ENCODE measurements at regions not wholly inside any gene's neighbourhood (a gene's known extent, or its start where the extent isn't known, plus 50 kb on each side); places are given as distances from the start of the nearest gene placed in this dataset.

DNA sequence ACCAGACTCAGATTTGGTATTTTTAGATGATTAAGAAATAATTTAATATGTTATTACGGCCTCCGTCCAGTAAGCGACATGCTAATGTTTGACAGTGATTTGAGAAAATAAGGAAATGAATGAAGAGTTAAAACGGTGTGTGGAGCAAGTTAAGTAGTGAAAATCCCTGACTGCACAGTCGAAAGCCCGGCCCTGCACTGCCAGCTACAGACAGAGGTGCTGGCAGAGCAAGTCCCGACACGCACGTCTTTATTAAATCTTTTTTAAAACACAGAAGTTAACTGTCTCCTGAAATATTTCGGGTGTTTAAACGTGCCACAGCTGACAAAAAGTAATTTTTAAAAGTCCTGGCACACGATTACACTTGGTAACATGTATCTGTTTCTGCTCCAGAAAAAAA lies 293.4 kb upstream of the RNF32 start:
- Histone ChIP-seq H3K36me3 (ENCODE audit: low read depth) (no peaks in the 10 kb centered on the region), H3K27me3 (ENCODE audit: insufficient read depth, poor library complexity, severe bottlenecking) (no peaks in the 10 kb centered on the region), H3K4me3 (ENCODE audit: severe bottlenecking) (no peak overlapping the region), H3K4me1 (ENCODE audit: insufficient read depth, poor library complexity, severe bottlenecking) (no peaks in the 10 kb centered on the region), H3K27ac (ENCODE audit: poor library complexity, severe bottlenecking) (no peak overlapping the region), H3K9me3 (ENCODE audit: severe bottlenecking) (no peaks in the 10 kb centered on the region)
- TF ChIP-seq CTCF (IDR thresholded peaks at IDR 0.05; ENCODE audit: poor library complexity, severe bottlenecking) = no peak
- ATAC-seq (ENCODE audit: low read depth) (no peak; the same call in 2 of the 3 replicates), DNase-seq (ENCODE audit: low spot score) (no peak)

DNA sequence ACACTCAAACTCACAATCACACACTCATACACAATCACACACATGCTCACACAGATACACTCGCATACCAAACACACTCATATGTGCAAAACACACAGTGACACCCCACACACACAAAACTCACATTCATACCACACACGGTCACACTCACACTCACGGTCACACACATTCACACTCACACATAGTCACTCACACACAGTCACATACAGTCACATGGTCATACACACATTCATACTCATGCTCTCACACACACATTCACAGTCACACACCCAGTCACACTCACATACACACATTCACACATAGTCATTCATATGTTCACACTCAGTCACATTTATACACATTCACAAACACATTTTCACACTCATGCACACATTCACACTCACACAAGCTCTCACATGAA lies 296.0 kb upstream of the RNF32 start:
- TF ChIP-seq CTCF (IDR thresholded peaks at IDR 0.05; ENCODE audit: poor library complexity, severe bottlenecking) = no peak
- no peak overlapping the region for H3K4me3 ChIP-seq (ENCODE audit: severe bottlenecking)
- H3K27ac ChIP-seq (ENCODE audit: poor library complexity, severe bottlenecking) = no peak overlapping the region
- DNase-seq (ENCODE audit: low spot score) = no peak
- H3K36me3 ChIP-seq (ENCODE audit: low read depth) = no peaks in the 10 kb centered on the region
- no peak for ATAC-seq (ENCODE audit: low read depth)
- H3K4me1 ChIP-seq (ENCODE audit: insufficient read depth, poor library complexity, severe bottlenecking) = no peaks in the 10 kb centered on the region
- H3K27me3 ChIP-seq (ENCODE audit: insufficient read depth, poor library complexity, severe bottlenecking) = no peaks in the 10 kb centered on the region
- H3K9me3 ChIP-seq (ENCODE audit: severe bottlenecking) = no peaks in the 10 kb centered on the region

- Histone ChIP-seq H3K27ac (ENCODE audit: poor library complexity, severe bottlenecking) (no peak overlapping the region), H3K4me3 (ENCODE audit: severe bottlenecking) (no peak overlapping the region), H3K4me1 (ENCODE audit: insufficient read depth, poor library complexity, severe bottlenecking) (no peaks in the 10 kb centered on the region), H3K9me3 (ENCODE audit: severe bottlenecking) (peaks cover 2% of the 10 kb centered on the region), H3K27me3 (ENCODE audit: insufficient read depth, poor library complexity, severe bottlenecking) (no peaks in the 10 kb centered on the region), H3K36me3 (ENCODE audit: low read depth) (no peaks in the 10 kb centered on the region)
- DNase-seq (ENCODE audit: low spot score) (no peak), ATAC-seq (ENCODE audit: low read depth) (peak; percentile 70)
- no peak for TF ChIP-seq CTCF (IDR thresholded peaks at IDR 0.05; ENCODE audit: poor library complexity, severe bottlenecking)
Observed at GRCh38 chr7:156334636-156335035, 305.9 kb upstream of the RNF32 start.

DNA sequence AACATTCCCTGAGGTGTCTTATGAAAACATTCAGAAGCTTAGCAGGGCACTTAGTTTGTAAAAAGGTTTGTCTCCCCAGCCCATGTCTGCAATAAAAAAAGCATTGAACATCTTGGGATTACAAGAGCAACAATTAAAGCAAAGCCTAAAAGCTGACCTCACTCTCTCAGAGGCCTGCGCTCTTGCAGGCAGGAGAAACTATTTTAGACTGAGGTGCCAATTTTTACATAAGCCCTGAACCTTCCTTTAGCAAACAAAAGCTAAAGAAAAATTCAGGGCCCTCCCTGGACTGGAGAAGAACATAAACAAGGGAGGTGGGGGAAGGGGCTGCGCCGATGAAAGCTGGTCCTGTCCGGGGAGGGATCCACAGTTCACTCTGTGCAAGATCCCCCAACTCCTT lies 312.7 kb upstream of the RNF32 start:
- peaks cover 3% of the 10 kb centered on the region for H3K9me3 ChIP-seq (ENCODE audit: severe bottlenecking)
- H3K27ac ChIP-seq (ENCODE audit: poor library complexity, severe bottlenecking) = no peak overlapping the region
- no peak for TF ChIP-seq CTCF (IDR thresholded peaks at IDR 0.05; ENCODE audit: poor library complexity, severe bottlenecking)
- no peaks in the 10 kb centered on the region for H3K4me1 ChIP-seq (ENCODE audit: insufficient read depth, poor library complexity, severe bottlenecking)
- ATAC-seq (ENCODE audit: low read depth) (no peak), DNase-seq (ENCODE audit: low spot score) (no peak)
- H3K4me3 ChIP-seq (ENCODE audit: severe bottlenecking) = no peak overlapping the region
- no peaks in the 10 kb centered on the region for H3K27me3 ChIP-seq (ENCODE audit: insufficient read depth, poor library complexity, severe bottlenecking)
- H3K36me3 ChIP-seq (ENCODE audit: low read depth) = no peaks in the 10 kb centered on the region

DNA sequence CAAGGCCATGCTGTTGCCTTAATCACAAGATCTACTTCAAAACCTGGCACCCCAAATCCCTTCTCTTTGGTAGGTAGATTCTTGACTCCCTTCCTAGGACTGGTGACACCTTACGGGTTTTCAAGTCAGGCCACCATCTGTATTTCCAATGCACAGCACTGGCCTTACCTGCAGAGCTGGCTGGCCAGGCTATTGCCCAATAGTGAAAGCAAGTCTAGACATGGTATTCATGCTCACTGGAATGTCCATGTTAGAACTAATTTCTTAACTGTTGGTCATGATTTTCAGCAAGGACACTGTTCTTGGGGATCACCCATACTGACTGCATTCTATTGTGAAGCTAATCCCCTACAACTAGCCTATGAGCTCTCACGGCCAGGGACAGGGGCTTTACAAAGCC lies 313.1 kb upstream of the RNF32 start:
- H3K4me1 ChIP-seq (ENCODE audit: insufficient read depth, poor library complexity, severe bottlenecking) = no peaks in the 10 kb centered on the region
- H3K27me3 ChIP-seq (ENCODE audit: insufficient read depth, poor library complexity, severe bottlenecking) = no peaks in the 10 kb centered on the region
- ATAC-seq (ENCODE audit: low read depth) (peak; percentile 44; the same call in 1 of the 3 replicates), DNase-seq (ENCODE audit: low spot score) (no peak)
- H3K27ac ChIP-seq (ENCODE audit: poor library complexity, severe bottlenecking) = no peak overlapping the region
- no peaks in the 10 kb centered on the region for H3K36me3 ChIP-seq (ENCODE audit: low read depth)
- peaks cover 3% of the 10 kb centered on the region for H3K9me3 ChIP-seq (ENCODE audit: severe bottlenecking)
- no peak overlapping the region for H3K4me3 ChIP-seq (ENCODE audit: severe bottlenecking)
- TF ChIP-seq CTCF (IDR thresholded peaks at IDR 0.05; ENCODE audit: poor library complexity, severe bottlenecking) = no peak

All from RWPE2 (cell line).